Panc1 (cell line): ENCODE measurements at regions not wholly inside any gene's neighbourhood (a gene's known extent, or its start where the extent isn't known, plus 50 kb on each side); places are given as distances from the start of the nearest gene placed in this dataset.

Experiments used
- CTCF ChIP-seq: fragments of 450-650 bp; IDR thresholded peaks from 2 replicates; pipeline ENCODE4 v1.5.1; 2017; ENCODE audit warnings: mild to moderate bottlenecking
- POLR2AphosphoS5 ChIP-seq: IDR thresholded peaks from 2 replicates; pipeline ENCODE4 v1.6.1; 2012; ENCODE audit warnings: mild to moderate bottlenecking, low read depth, low read length, moderate library complexity
- SIN3A ChIP-seq: IDR thresholded peaks from 2 replicates; pipeline ENCODE4 v1.6.1; 2012; ENCODE audit warnings: low read depth, mild to moderate bottlenecking, low read length, moderate library complexity, borderline replicate concordance; ENCODE audit not compliant: insufficient read depth
- TCF7L2 ChIP-seq: IDR thresholded peaks from 2 replicates; pipeline ENCODE4 v1.6.1; 2011; ENCODE audit warnings: mild to moderate bottlenecking, low read depth, low read length, inconsistent platforms
- TF ChIP-seq, protein P1 (sequence below), 2 experiments: IDR thresholded peaks; 2 replicates each; pipeline ENCODE4 v1.6.1; 2011 to 2012; ENCODE audit warnings: low read depth in 2 of 2, control low read depth in 1 of 2, low read length in 1 of 2, mild to moderate bottlenecking in 1 of 2, moderate library complexity in 1 of 2; ENCODE audit not compliant: insufficient read depth in 1 of 2

DNA sequence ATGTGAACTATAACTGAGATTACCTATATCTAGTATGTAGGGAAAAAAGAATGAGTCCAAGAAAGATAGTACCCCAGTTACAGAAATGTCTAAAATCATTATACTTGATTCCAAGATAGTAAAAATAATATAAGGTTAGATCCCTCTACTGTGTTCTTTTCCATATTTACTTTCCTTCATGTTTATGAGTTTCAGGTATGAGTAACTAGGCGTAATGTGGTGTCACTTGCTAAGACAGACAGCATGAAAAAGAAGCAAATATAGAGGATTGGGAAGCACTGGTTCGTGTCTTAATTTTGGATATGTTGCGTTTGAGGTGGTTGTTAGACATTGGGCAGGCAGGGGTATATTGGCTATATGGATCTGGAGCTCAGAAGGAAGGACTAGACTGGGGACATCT lies 168.1 kb upstream of the PFN2 start:
- TF ChIP-seq CTCF (no peak), POLR2AphosphoS5 (no peak), TCF7L2 (no peak), SIN3A (no peak)
- TF ChIP-seq, protein P1, sequence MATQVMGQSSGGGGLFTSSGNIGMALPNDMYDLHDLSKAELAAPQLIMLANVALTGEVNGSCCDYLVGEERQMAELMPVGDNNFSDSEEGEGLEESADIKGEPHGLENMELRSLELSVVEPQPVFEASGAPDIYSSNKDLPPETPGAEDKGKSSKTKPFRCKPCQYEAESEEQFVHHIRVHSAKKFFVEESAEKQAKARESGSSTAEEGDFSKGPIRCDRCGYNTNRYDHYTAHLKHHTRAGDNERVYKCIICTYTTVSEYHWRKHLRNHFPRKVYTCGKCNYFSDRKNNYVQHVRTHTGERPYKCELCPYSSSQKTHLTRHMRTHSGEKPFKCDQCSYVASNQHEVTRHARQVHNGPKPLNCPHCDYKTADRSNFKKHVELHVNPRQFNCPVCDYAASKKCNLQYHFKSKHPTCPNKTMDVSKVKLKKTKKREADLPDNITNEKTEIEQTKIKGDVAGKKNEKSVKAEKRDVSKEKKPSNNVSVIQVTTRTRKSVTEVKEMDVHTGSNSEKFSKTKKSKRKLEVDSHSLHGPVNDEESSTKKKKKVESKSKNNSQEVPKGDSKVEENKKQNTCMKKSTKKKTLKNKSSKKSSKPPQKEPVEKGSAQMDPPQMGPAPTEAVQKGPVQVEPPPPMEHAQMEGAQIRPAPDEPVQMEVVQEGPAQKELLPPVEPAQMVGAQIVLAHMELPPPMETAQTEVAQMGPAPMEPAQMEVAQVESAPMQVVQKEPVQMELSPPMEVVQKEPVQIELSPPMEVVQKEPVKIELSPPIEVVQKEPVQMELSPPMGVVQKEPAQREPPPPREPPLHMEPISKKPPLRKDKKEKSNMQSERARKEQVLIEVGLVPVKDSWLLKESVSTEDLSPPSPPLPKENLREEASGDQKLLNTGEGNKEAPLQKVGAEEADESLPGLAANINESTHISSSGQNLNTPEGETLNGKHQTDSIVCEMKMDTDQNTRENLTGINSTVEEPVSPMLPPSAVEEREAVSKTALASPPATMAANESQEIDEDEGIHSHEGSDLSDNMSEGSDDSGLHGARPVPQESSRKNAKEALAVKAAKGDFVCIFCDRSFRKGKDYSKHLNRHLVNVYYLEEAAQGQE (IDR thresholded peaks at IDR 0.05; ENCODE audit: insufficient read depth in 1 of 2, low read depth in 2 of 2, low read length in 1 of 2) = no peak
